HG02623 (cell line): ENCODE measurements at regions not wholly inside any gene's neighbourhood (a gene's known extent, or its start where the extent isn't known, plus 50 kb on each side); places are given as distances from the start of the nearest gene placed in this dataset.

ENCODE experiments used
- ATAC-seq: cut with Tn5 transposase; IDR thresholded peaks from one replicate; pipeline ENCODE4 v1.9.1; 2021; ENCODE audit warnings: moderate library complexity; ENCODE audit not compliant: unreplicated experiment

DNA sequence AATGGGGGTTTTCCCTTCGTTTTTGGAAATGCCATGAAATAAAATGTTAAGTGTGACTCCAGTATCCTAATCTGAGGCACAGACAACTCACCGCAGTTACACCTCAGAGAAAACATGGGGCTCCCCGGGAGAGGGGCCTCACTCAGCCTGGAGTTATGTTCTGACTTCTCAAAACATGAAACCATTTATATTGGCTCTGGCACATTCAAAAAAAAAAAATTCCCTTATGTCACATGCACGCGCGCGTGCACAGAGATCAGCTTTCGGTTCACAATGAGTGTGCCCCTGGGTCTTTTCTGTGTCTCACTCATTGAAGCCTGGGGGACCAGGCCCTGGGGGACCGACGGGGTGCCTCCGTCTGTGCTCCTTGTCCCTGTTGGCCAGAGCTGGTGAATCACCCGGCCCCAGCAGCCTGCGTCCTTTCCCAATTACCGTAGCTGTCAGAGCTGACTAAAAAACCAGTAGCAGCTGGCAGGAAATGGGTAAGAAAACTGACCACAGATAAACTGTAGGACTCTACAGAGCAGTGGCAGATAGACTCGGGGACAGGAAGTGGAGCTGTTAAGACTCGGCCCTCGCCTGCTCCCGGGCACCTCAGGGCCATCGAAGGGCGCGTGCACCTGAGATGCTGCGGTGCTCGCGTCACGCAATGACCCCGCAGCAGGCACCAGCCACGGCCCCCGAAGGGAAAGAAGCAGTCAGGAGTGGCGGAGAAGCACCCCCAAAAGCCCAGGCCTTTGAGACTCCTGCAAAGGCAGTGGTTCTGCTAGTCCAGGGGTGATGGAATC lies 138.3 kb upstream of the ID2 start:
- peak; percentile 72 for ATAC-seq

DNA sequence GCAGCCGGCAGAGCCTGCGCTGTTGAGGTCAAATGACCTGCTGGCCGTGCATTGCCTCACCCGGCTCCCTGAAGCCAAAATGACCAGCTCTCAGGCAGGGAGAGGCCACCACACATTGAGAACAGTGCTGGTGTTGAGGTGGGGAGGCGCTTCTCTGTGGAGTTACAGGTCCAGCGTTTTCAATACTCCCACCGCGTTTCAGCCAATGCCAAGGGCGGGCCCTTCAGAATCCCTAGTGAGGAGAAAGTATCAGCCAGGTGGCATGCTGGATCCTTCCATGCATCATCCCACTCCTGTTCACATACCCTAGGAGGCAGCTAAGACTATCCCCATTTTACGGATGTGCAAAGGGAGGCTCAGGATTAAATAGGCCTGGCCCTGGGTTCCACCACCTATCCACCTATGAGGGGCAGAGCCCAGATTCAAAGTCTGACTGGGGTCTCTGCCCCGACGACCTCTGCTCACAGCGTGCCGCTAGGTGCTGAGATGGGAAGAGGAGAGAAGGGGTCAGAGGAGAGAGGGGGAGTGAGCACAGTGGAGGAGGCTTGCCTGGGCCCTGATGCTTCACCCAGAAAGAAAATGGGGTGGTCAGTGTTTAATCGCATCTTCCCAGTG lies 137.6 kb upstream of the ID2 start:
- no peak for ATAC-seq

DNA sequence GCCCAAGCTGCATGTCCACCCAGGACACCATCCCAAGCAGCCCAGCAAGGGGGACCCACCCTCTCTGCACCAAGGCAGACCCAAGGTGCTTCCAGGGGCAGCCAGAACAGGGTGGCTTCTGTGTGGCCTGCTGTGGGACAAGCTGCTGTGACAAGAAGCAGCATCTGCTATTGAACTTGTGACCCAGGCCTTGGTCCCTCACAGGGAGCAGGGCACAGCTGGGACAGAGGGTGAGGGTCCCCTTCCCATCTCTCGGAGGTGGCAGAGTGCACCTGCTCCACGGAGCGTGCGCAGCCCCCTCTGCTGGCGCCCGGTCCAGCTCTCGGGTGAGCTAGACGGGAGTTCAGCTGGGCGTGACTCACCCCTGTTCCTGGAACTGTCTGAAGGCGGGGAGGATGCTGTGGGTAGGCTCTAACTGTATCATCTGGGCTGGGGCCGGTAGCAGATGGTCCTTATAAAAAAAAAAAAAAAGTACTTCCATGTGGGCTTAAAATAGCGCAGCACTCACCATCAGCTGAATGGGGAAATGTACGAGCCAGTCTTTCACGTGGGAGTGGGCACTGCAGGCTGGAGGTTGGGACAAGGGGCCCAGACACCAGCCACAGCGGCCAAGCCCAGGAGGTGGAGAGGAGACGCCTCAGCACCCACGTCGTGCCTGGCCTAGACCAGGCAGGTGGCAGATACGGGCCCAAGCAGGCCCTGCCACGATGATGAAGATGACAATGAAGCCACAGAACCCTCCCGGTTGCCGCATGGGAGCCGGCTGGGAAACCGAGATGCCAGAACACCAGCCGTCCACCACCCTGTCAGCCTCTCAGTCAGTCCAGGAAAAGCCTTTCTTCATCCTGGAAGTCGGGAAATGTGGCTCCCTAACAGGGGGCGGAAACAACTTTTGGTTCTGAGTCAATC lies 136.8 kb upstream of the ID2 start:
- ATAC-seq, result peak; percentile 44

DNA sequence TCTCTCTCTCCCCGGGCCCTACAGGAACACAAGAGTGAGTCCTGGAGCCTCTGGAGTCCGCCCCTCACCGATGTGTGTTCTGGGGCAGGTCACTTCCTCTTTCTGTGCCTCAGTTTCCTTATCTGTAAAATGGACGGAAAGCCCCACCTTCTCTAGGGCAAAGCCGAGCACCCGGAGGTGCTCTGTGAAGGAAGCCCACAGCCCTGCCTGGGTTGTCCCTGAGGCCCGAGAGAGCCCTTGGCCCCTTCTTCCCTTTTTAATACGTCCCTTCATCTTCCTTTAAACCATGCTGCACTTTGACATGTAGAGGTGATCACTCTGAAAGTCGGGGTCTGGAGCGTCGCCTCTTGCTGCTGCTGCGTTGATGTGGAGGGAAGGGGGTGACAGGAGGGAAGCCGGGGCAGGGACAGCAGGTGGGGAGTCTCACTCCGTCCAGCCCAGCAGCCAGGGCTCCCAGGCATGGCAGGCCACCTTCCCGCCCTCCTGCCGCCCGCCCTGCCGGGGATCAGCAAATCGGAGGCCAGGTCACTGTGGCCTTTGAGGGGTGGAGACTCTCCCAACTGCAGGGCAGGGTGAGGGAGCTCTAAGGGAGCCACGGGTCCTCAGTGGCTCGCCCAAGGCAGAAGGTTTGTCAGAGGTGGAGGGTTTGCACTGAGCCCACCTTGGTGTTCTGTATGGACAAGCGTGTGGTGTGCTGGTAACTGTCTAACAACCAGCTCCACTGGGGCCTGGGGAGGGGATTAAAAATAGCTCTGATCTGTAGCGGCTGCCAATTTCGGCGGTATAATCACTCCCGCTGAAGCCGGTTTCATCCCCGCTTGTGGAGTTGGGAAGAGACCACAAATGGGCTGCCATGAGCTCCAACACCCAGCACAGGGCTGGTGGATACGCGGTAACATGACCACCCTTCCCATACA lies 135.9 kb upstream of the ID2 start:
- ATAC-seq, result no peak

DNA sequence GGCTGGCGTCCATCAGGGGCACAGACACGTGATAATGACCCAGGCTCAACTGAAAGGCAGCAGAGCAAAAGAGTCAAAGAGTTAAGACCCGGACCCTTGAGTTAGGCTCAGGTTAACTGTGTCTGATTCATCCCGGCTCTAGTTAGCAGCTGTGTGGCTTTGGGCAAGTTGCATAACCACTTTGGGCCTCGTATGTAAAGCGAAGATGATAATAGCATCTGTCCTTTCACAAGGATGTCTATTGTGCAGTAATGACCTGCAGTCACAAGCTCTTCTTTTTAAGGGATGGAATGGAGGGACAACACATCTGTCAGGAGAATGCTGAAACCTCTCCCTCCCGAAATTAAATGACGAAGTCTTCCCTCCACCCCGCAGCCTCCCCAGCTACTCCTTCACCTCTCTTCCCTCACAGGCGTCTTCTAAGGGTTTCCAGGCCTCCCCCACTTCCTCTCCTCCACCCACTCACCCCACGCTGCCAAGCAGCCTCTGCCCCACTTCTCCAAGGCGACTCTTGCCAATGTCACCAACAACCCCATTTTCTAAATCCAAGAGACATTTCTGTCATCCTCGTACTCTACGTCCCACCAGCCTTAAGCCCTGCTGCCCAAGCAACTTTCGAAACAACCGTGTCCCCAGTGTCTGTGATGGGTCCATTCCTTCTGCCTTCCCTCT lies 135.1 kb upstream of the ID2 start:
- ATAC-seq, result no peak

DNA sequence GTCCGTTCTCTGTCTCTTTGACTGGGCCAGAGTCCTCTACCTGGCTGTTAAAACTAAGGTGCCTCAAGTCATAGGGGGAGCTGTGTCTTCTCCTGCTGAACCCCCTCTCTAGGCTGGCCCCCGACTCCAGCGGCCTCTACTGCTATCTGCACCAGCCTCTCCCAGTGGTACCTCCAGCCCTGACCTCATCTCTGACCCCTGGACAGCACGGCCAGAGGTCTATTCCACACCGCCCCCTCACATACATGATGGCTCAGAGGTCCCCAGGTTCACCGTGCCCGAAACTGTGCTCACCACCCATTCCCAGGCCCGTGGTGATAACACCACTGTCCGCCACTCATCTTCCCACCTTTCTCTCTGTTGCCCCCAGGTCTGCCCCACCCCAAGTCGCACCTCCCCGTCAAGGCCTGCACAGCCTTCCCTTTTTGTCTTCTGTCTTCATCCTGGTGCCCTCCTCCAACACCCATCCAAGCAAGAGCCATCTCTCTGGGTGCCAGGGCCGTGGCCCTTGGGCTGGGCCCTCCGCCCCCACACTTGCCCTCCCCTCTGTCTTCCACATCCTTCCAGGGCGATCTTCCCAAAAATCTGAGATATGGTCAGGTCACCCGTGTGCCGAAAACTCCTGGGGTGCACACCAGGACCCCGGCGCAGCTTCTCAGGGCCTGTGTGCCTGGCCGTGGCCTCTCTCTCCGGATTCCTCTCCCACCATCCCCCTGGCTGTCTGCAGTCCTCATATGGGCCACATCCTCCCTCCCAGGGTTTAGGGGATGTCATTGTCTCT lies 134.4 kb upstream of the ID2 start:
- ATAC-seq, result no peak

DNA sequence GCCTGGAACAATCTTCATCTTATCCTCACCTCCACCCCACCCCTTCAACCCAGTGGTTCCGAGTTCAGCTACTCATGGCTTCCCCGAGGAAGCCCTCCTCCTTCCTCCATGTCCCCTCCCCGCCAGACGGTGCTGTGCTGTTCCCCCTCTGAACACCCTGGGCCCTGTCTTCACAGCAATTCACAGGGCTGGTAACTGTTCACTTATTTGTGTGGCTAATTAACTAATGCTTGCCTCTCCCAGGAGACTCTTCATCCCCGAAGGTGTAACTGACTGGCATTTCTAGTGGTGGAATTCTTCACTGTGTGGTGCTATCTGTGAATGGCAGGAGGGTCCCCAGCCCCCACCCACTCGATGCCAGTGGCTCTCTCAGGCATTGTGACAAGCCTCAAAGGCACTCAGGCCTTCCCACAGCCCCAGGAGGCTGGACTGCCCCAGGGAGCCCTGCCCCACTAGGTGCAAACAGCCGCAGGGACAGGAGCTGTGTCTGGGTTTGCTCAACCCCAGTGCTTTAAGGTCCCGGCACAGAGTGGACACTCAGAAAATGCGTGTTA lies 133.7 kb upstream of the ID2 start:
- no peak for ATAC-seq

DNA sequence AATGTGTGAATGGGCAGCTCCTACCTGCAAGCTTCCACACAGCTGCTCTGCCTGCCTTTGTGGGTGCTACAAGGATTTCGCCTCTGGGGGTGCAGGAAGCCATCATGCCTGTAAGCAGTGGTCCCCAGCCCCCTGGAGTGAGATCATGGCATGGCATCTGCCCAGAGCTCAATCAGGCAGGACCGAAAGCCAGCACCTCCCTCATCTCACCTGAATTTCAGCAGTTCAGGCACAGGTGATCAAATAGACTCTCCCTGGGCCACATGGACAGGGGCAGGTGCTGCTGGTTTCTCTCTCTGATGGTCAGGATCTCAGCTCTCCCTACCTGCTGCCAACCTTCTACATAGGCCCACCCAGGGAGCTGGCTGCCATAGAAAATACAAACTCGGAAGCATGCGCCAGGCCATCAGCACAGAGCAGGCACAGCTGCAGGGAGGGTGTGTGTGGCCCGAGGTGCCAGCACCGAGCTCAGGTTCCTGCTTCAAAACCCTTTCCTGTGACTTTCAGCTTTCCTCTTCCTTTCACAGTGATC lies 133.2 kb upstream of the ID2 start:
- ATAC-seq, result no peak

DNA sequence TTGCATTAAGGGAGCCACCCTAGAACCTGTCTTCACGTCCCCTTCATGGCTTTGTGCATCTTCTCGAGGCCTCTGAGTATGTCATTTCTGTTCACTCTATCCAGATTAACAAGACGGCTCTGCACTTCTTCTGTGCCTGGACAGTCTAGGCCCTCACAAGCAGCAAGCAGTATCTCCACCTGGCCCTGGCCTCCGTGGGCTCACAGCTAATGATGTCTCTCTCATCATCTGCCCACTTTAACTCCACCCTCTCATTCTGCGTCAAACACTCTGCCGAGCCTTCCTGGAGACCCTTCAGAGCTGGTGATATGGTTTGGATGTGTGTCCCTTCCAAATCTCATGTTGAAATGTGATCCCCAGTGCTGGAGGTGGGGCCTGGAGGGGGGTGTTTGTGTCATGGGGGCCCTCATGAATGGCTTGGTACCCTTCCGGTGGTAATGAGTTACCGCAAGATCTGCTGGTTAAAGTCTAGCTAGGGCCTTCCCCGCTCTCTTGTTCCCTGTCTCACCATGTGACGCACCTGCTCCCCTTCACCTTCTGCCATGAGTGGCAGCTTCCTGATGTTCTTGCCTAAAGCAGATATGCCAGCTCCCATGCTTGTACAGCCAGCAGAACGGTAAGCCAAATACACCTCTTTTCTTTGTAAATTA lies 132.5 kb upstream of the ID2 start:
- no peak for ATAC-seq

DNA sequence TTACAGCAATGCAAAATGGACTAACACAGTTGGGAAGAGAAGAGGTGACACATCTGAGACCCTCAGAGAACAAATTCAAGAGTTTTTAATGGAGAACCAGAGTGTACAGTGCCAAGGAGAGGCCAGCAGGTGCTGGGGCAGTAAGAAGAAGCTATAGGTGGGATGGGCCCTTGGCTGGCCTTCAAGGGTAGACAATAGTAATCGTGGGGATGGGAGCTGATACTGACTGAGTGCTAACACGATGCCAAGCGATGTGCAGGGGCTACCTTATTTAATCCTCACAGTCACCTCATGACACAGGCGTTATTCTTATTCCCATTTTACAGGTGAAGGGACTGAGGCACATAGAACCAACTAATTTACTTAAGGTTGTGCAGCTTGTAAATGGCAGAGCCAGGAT lies 131.9 kb upstream of the ID2 start:
- ATAC-seq, result no peak

DNA sequence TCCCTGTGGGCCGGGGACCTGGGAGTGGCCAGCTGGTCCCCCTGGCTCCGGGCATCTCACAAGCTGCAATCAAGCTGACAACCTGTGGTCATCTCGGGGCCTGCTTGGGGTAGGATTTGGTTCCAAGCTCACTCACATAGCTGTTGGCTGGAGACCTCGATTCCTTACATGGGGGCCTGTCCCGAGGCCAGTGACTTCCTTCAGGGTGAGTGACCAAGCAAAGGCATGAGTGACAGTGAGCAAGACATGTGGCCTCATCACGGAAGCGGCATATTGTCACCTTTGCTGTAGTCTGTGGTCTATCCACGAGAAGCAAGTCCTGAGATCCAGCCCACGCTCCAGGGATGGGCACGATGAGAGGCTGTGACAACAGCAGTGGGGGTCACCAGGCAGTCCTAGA lies 131.4 kb upstream of the ID2 start:
- no peak for ATAC-seq

DNA sequence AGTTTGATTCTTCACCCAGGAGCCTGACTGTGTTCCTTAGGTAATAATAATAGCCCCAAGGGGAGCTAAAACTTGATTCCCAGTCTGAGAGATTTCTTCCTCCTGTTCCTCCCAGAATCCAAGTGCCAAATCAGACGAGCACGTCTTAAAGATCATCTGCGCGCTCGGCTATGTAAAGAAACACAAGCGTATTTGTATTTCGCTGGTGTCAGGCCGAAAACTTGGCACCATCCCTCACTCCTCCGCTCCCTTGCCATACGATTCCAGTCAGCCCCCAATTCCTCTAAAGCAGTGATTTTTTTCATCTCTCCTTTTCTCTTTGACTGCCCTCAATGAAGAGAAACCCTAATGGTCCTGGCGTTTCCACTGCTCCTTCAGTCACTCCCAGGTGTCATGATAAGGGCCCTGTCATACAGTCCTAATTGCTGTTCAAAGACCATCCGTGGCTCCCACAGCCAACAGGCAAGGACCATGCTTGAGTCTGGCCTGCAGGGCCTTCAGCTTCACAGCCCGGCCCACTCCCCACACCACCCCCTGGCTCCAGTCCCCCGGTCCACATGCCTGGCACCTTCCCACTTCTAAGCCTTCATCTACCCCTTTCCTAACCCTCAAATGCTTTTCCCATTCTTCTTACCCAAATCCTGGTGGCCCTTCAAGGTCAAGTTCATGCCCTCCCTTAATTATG lies 130.8 kb upstream of the ID2 start:
- no peak for ATAC-seq

DNA sequence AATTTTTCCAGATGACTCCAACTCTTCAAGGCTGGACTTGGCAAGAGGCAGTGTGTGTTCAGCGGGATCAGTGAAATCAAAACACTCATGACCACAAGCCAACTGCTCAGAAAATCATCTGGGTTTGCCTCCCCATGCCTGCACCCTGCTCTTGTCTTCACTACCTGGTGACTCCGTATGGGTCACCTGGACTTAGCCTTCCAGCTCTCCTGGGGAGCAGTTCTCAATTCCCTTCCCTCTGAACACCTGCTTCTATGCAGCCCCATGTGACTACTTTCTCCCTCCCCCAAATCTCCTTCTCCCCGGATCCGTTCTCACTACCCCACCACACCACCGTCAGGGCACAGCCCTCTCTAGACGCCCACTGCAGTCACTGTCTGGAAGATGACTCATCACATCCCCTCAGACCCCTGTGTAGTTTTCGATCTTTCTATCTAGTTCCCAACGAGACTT lies 130.2 kb upstream of the ID2 start:
- peak; percentile 54 for ATAC-seq

DNA sequence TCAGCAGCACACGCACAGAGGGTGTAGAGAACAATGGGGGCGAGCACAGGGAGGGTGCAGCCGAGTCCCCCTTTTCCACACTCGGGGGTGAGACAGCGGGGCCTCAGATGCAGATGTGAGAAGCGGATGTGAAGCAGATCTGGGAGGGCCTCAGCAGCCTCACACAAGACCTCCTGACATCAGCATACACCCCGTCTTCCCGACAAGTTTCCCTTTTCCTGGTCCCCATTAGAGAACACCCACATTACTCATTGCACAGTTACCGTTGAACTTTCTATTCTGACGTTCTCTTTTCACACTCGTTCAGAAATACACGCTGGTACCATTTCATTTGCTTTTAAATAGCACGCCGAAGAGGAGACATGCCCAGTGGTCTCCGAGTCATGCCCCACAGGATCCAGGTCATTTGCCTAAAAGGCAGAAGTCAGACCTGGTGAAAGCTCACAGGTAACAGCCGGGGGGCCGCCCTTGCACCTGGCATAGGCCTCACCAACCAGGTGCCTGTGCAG lies 129.5 kb upstream of the ID2 start:
- no peak for ATAC-seq

DNA sequence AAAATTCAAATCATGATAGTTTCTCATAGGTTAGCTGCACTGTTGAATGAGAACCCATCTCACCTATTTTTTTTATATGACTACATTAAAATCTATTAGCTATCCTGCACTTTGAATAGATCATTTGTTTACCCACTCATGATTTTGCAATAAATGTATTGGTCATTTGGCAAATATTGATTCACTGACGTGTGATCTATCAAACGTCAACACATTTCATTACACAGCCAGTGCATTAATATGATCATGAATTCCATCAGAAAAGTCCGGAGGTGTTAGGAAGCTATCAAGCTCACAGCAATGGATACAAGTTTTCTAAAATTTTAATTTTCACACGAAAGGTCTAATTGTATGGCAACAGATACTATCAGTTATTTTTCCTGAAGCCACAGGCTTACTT lies 128.2 kb upstream of the ID2 start:
- ATAC-seq, result no peak

DNA sequence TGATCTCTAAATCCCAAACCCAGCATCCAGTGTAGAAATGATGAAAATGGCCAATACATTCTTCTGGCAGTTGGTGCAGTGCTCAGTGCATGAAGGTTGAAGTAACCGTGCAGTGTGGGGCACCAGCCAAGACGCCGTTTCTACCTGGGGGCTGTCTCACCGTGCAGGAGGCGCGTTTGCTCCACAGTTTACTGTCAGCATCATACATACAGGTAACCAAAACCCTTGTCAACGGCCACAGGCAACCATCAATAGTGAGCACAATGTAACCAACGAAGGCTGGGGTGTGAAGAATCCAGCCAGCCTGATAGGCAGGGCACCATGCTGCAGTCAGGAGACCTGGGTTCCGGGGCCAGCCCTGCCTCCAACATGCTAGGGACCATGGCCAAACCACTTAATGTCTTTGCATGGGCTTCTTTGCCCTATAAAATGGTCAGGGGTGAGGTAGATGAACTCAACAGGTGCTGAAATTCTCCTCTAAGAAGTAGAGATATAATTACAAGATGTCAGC lies 127.5 kb upstream of the ID2 start:
- ATAC-seq, result no peak

DNA sequence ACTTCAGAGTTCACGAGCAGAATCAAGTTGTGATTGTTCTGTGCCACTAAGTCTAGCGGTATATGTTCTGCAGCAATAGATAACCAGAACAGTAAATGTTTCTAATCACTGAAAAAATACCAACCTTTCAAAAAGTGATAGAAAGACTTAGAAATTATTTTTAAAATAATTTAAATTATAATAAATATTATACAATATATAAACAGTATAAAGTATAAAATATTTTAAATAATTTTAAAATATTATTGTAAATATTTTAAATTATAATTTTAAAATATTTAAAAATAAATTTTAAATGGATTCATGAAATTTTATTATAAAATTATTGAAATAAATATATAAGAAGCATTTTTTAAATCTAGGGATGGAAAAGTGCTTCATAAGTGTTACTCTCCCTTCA lies 126.3 kb upstream of the ID2 start:
- no peak for ATAC-seq
